ENCODE measurements at regions not wholly inside any gene's neighbourhood (a gene's known extent, or its start where the extent isn't known, plus 50 kb on each side); places are given as distances from the start of the nearest gene placed in this dataset.

GRCh38 chr2:126781206-126781605 is 117.5 kb upstream of the TEX51 start:
- no peaks in the 10 kb centered on the region for H3K9me3 ChIP-seq (ENCODE audit: insufficient read depth, low read depth)
- TF ChIP-seq EZH2 (IDR thresholded peaks at IDR 0.05; ENCODE audit: low read depth): no peak
- no peak for TF ChIP-seq CTCF (conservative IDR thresholded peaks at IDR 0.05)
- no peak overlapping the region for H3K4me2 ChIP-seq
- no peaks in the 10 kb centered on the region for H4K20me1 ChIP-seq (ENCODE audit: insufficient read depth)
- no peaks in the 10 kb centered on the region for H3F3A ChIP-seq (ENCODE audit: insufficient read depth, low read depth)
- CTCF ChIA-PET: no interaction called here
- POLR2A ChIA-PET (ENCODE audit: unreplicated experiment): no interaction called here
- intact Hi-C loops (cut with micrococcal nuclease; ENCODE audit: unreplicated experiment): no loop called here
- no peak overlapping the region for H3K4me3 ChIP-seq
- H3K9me2 ChIP-seq (ENCODE audit: insufficient read depth): no peaks in the 10 kb centered on the region
- no peaks in the 10 kb centered on the region for H3K36me3 ChIP-seq (ENCODE audit: low read depth)
- no TSS peak for BruUV-seq (replicated peaks)
- H3K4me1 ChIP-seq (replicated peaks; ENCODE audit: insufficient read depth): no peaks in the 10 kb centered on the region
- DNase-seq: no peak
- no peak overlapping the region for H3K27ac ChIP-seq
- H2AFZ ChIP-seq: no peak overlapping the region
- H3K79me2 ChIP-seq (ENCODE audit: low read depth): no peaks in the 10 kb centered on the region
- peaks cover 74% of the 10 kb centered on the region for H3K27me3 ChIP-seq (ENCODE audit: insufficient read depth, low read depth)

GRCh38 chr2:126781806-126782205 is 116.9 kb upstream of the TEX51 start:
- POLR2A ChIA-PET (ENCODE audit: unreplicated experiment): no interaction called here
- Histone ChIP-seq H3K4me3 (no peak overlapping the region), H2AFZ (no peak overlapping the region), H3K27ac (no peak overlapping the region), H3K9me3 (ENCODE audit: insufficient read depth, low read depth) (no peaks in the 10 kb centered on the region), H3K4me1 (replicated peaks; ENCODE audit: insufficient read depth) (no peaks in the 10 kb centered on the region), H3F3A (ENCODE audit: insufficient read depth, low read depth) (no peaks in the 10 kb centered on the region), H3K4me2 (no peak overlapping the region), H3K79me2 (ENCODE audit: low read depth) (no peaks in the 10 kb centered on the region), H4K20me1 (ENCODE audit: insufficient read depth) (no peaks in the 10 kb centered on the region), H3K36me3 (ENCODE audit: low read depth) (no peaks in the 10 kb centered on the region), H3K27me3 (ENCODE audit: insufficient read depth, low read depth) (peaks cover 74% of the 10 kb centered on the region), H3K9me2 (ENCODE audit: insufficient read depth) (no peaks in the 10 kb centered on the region)
- DNase-seq: no peak
- intact Hi-C loops (cut with micrococcal nuclease; ENCODE audit: unreplicated experiment): no loop called here
- CTCF ChIA-PET: no interaction called here
- TF ChIP-seq CTCF (conservative IDR thresholded peaks at IDR 0.05) (no peak), EZH2 (IDR thresholded peaks at IDR 0.05; ENCODE audit: low read depth) (no peak)
- BruUV-seq (replicated peaks): no TSS peak

- Histone ChIP-seq H3K36me3 (ENCODE audit: low read depth) (no peaks in the 10 kb centered on the region), H3K27me3 (ENCODE audit: insufficient read depth, low read depth) (peaks cover 74% of the 10 kb centered on the region), H3F3A (ENCODE audit: insufficient read depth, low read depth) (no peaks in the 10 kb centered on the region), H3K9me2 (ENCODE audit: insufficient read depth) (no peaks in the 10 kb centered on the region), H4K20me1 (ENCODE audit: insufficient read depth) (no peaks in the 10 kb centered on the region), H2AFZ (no peak overlapping the region), H3K27ac (no peak overlapping the region), H3K4me3 (no peak overlapping the region), H3K9me3 (ENCODE audit: insufficient read depth, low read depth) (no peaks in the 10 kb centered on the region), H3K4me1 (replicated peaks; ENCODE audit: insufficient read depth) (no peaks in the 10 kb centered on the region), H3K79me2 (ENCODE audit: low read depth) (no peaks in the 10 kb centered on the region), H3K4me2 (no peak overlapping the region)
- TF ChIP-seq EZH2 (IDR thresholded peaks at IDR 0.05; ENCODE audit: low read depth): no peak
- no peak for TF ChIP-seq CTCF (conservative IDR thresholded peaks at IDR 0.05)
- ChIA-PET POLR2A (ENCODE audit: unreplicated experiment) (no interaction called here), CTCF (no interaction called here)
- intact Hi-C loops (cut with micrococcal nuclease; ENCODE audit: unreplicated experiment): no loop called here
- no TSS peak for BruUV-seq (replicated peaks)
- DNase-seq: no peak
Measured at GRCh38 chr2:126782648-126783047, 116.0 kb upstream of the TEX51 start.

All from PC-9 (cell line).